IMR-90 (cell line): ENCODE measurements at regions not wholly inside any gene's neighbourhood (a gene's known extent, or its start where the extent isn't known, plus 50 kb on each side); places are given as distances from the start of the nearest gene placed in this dataset.

ENCODE experiments used
- BHLHE40 ChIP-seq: fragments of 150-350 bp; IDR thresholded peaks from 2 replicates; pipeline ENCODE4 v1.6.1; 2016; ENCODE audit warnings: mild to moderate bottlenecking, low read depth, low read length
- MXI1 ChIP-seq: IDR thresholded peaks from 2 replicates; pipeline ENCODE4 v1.6.1; 2012; ENCODE audit warnings: low read depth, mild to moderate bottlenecking, low read length, moderate library complexity, borderline replicate concordance
- POLR2A ChIP-seq: IDR thresholded peaks from 2 replicates; pipeline ENCODE4 v1.6.1; 2012; ENCODE audit warnings: mild to moderate bottlenecking, low read depth, low read length
- RAD21 ChIP-seq: IDR thresholded peaks from 2 replicates; pipeline ENCODE4 v1.6.1; 2012; ENCODE audit warnings: low read length, improper control_type of control experiment
- RFX5 ChIP-seq: IDR thresholded peaks from 2 replicates; pipeline ENCODE4 v1.8.0; 2012; ENCODE audit warnings: low read depth, mild to moderate bottlenecking, low read length, moderate library complexity
- SMC3 ChIP-seq: fragments of 150-350 bp; IDR thresholded peaks from 2 replicates; pipeline ENCODE4 v1.6.1; 2016; ENCODE audit warnings: low read depth, mild to moderate bottlenecking, antibody characterized with exemption, low read length, moderate library complexity
- TF ChIP-seq, protein P1 (sequence below): conservative IDR thresholded peaks from 2 replicates; pipeline ENCODE4 v1.5.1; 2012; ENCODE audit warnings: mild to moderate bottlenecking, low read depth, low read length, improper control_type of control experiment

DNA sequence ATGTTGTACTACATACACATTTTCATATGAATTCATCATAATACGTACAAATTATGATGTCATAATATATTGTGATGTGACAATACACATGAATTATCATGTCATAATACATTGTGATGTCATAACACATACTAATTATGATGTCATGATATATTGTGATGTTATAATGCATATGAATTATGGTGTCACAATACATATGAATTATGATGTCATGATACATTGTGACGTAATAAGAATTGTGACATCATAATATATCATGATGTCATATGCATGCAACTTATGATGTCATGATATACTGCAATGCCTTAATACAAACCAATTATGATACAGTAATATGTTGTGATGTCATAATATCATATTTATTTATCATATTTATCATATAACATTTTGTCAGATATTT lies 2074.3 kb downstream of the TP53TG3F start:
- TF ChIP-seq, protein P1, sequence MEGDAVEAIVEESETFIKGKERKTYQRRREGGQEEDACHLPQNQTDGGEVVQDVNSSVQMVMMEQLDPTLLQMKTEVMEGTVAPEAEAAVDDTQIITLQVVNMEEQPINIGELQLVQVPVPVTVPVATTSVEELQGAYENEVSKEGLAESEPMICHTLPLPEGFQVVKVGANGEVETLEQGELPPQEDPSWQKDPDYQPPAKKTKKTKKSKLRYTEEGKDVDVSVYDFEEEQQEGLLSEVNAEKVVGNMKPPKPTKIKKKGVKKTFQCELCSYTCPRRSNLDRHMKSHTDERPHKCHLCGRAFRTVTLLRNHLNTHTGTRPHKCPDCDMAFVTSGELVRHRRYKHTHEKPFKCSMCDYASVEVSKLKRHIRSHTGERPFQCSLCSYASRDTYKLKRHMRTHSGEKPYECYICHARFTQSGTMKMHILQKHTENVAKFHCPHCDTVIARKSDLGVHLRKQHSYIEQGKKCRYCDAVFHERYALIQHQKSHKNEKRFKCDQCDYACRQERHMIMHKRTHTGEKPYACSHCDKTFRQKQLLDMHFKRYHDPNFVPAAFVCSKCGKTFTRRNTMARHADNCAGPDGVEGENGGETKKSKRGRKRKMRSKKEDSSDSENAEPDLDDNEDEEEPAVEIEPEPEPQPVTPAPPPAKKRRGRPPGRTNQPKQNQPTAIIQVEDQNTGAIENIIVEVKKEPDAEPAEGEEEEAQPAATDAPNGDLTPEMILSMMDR, result no peak
- TF ChIP-seq POLR2A (no peak), BHLHE40 (no peak), SMC3 (no peak), MXI1 (no peak), RFX5 (no peak), RAD21 (no peak)
